Endothelial cell of hepatic sinusoid (primary cell): ENCODE measurements at regions not wholly inside any gene's neighbourhood (a gene's known extent, or its start where the extent isn't known, plus 50 kb on each side); places are given as distances from the start of the nearest gene placed in this dataset.

Experiments
- in situ Hi-C: cut with HindIII; loops from 2 replicates; pipeline ENCODE4 v1.10.0; 2017; ENCODE audit warnings: low sequenced_read_pairs

DNA sequence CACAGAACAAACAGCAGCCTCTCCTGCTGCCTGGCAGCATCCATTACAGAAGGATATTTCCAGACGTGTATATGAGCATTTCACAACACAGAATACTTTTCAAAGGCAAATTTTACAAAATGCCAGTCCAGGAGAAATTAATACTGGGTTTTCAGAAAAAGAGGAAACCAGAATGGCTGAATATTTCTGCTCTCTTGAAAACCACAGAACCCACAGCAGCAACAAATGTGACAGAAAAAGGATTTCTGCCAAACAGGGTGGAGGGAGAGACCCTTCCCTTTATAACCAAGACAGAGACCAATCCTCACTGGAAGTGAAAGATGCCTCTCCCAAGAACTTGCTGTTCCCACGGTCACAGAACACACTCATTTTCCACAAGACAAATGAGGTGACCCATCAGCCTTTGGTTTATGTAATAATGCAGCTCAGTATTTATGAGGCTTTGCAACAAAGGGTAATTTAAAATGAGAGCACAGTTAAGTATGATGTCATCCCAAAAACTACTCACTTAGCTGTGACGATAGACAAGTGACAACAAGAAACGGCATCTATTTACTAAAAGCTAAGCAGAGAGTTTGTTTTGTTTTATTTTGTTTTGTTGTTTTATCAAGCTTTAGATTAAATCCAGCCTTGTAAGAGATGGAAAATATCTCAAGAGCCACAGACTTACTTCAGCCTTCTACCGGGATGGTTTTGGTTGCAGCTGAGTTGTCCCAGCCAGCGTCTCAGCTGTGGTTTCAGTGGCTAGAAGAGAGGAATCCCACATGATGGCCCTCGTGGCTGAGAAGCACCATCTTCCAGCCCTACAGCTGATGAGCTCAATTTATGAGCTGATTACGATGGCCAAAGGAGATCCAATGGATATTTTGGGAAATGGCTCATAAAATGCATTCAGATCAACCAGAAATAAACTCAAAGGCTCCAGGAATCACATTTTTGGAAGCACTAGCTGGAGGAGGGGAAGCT lies 249.3 kb upstream of the AGAP1 start:
- in situ Hi-C loops = no loop called here

DNA sequence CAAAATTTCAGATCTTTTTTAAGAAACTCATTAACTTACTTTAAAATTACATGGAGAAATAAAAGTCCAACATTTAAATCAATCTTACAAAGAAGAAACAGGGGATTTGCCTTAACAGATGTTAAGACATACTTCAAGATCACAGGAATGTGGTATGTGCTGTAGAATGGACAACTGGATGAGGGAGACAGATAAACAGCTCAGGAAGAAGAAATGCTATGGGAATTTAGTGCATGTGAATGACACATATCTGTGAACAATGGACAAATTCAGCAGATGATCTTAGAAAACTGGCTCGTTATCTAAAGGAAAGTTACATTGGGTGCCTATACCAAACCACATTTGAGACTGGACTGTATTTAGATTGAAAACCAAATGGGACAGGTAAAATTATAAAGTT lies 246.8 kb upstream of the AGAP1 start:
- in situ Hi-C loops = no loop called here

DNA sequence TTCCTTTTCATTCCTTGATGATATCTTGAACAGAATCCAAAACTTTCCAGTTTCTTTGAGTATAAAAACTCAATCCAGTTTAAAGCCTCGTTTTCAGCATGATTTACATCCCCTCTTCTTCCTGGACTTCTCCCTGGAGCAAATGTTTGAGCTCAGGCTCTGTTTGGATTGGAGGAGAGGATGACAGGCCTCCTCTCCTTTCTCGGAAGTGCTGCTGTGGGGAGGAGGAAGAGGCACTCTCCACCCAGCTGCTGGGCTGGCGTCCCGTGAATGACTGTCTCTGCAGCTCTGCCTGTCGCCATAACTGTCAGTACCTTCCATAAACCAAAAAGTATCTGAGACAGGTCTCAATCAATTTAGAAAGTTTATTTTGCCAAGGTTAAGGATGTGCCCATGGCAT lies 238.2 kb upstream of the AGAP1 start:
- in situ Hi-C loops = no loop called here

DNA sequence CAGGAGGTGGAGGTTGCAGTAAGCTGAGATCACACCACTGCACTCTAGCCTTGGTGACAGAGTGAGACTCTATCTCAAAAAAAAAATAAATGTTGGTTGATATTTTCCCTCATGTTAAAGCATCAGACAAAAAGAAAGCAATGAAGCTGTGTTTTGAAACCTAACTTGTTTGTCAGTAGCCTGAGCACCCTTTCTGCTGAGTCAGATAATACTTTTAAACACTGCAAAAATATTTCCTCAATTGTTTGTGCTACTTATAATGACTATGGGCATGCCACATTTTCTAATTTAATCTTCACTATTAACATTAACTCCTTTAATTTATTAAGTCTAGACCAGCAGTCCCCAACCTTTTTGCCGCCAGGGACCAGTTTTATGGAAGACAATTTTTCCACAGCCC lies 236.3 kb upstream of the AGAP1 start:
- in situ Hi-C loops = no loop called here

- in situ Hi-C loops = no loop called here
Observed at GRCh38 chr2:235262750-235263149, 231.1 kb upstream of the AGAP1 start.

- in situ Hi-C loops = no loop called here
Observed at GRCh38 chr2:235263205-235264120, 230.4 kb upstream of the AGAP1 start.

DNA sequence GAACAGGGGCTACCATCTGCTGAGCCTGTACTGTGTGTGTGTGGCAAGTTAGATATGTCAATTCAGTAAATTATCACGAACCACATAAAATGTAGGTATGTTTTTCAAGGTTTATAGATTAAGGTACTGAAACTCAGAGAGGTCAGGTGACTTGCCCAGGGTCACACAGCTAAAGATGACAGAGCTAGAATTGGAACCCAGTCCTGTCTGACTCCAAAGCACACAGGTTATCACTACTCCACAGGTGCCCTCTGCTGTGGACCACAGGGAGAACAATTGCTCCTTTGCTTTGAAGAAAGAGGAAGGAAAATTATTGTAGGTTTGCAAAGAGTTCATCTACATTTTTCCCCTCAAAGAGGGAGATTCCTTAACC lies 229.7 kb upstream of the AGAP1 start:
- in situ Hi-C loops = no loop called here

GRCh38 chr2:235264512-235264911 lies 229.3 kb upstream of the AGAP1 start:
- in situ Hi-C loops = no loop called here

GRCh38 chr2:235265348-235265965 lies 228.4 kb upstream of the AGAP1 start:
- in situ Hi-C loops = no loop called here

GRCh38 chr2:235267251-235267650 lies 226.6 kb upstream of the AGAP1 start:
- in situ Hi-C loops = no loop called here

DNA sequence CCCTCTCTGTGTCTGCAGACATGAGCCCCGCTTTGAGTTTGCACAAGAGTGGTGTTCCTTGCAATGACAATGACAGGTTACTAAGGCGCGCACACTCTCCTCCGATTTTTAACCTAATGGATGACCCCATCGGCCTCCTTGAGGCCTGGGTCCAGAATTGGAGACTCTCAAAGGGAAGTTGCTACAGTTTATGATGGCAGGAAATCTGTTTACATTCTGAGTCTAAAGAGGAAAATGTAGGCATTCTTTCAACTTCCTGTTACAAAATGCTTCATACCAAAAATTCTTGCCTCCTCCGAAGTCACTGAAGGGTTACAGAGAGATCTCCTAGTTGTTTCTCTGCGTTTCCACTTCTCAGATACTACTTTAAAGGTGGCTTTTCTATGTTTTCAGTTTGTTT lies 225.3 kb upstream of the AGAP1 start:
- in situ Hi-C loops = no loop called here

DNA sequence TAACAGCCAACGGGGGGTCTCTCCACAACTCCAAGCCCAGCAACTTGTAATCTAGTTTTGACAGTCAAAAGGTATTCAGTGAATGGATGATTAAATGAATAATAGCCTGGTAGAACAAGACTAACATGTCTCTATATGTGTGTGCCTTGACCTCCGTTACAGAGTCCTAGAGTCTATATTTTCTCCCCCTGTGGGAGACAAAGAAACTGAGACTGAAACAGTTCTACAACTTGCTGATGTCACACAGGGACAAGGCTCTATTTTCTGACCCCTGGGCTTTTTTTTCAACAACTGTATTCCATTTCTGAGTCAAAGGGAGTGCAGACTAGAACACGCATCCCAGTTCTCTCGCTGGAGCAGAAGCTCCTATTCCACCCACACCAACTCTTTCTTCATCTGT lies 223.6 kb upstream of the AGAP1 start:
- in situ Hi-C loops = no loop called here

DNA sequence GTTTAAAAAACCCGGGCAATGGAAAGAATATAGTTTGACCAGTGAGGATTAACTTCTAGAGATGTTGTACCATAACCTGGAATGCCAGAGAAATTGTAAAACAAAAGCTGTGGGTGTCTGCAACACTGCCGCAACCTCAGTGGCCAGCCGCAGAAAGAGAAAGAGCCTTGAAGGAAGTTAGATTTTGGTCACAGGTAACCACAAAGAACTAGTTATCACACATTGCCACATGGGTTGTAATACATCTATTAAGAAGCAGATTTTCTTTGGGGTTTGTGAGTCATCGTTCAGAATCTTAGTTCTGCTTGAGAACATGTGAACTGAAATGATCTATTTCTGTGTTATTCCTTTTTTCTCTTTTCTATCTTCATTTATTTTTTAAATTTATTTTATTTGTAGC lies 222.9 kb upstream of the AGAP1 start:
- in situ Hi-C loops = no loop called here

DNA sequence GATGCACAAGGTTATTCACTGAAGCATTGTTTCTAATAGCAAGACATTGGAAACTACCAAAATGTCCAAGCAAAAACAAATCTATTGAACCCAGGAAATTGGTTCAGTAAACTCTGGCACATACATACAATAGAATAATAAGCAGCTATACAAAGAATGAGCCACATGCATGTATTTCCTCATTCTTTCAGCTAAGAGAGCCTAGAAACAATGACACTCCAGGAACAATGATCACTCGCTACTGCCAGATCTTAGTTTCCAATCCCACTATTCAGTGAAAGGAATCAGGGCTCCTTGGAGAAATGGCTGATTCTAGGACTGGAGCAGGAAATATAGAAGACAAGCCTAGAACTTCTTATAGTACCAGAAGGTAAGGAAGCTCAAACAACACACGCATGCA lies 221.9 kb upstream of the AGAP1 start:
- in situ Hi-C loops = no loop called here

GRCh38 chr2:235274023-235274422 lies 219.8 kb upstream of the AGAP1 start:
- in situ Hi-C loops = no loop called here

- in situ Hi-C loops = no loop called here
Observed at GRCh38 chr2:235277485-235277884, 216.4 kb upstream of the AGAP1 start.

DNA sequence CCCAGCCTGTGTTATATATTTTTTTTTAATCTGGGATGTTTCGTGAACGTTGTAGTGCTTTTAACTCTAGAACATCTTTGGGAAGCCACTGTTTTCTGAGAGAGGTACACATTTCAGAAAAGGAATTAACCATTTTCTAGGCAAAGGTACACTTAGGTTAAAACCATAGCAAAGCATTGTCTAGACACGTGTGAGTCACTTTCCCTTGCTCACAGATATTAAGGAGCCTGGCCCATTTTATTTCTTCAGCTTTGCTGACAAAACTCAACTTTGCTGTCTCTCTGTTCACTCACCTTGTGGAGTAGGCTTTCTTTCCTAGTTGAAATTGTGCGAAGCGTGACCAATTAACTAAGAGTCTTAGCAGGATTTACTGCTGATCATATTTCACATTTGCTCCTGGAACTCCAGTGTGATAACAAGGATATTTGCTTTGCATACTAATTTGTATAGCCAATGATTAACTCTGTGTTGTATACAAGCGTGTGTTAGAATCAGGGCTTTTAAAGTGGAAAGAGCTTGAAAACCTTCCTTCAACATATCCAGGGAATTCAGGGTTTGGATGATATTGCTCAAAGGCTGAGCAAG lies 215.0 kb upstream of the AGAP1 start:
- in situ Hi-C loops = no loop called here

- in situ Hi-C loops = no loop called here
Observed at GRCh38 chr2:235279965-235280364, 213.9 kb upstream of the AGAP1 start.

DNA sequence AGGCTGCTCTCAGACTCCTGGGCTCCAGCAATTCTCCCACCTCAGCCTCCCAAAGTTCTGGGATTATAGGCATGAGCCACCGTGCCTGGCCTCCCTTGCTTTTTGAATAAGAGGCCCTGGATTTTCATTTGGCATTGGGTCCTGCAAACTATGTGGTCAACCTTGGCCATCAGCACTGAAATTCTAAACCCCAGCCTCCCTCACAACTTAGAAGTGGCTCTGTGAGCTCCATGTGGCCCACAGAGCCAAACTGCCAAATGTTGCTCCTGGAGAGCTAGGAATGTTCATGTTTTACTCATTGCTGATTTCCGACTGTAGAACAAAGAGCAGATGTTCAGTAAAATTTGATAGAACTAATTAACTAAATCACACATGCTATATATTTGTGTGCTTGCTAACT lies 210.6 kb upstream of the AGAP1 start:
- in situ Hi-C loops = no loop called here

DNA sequence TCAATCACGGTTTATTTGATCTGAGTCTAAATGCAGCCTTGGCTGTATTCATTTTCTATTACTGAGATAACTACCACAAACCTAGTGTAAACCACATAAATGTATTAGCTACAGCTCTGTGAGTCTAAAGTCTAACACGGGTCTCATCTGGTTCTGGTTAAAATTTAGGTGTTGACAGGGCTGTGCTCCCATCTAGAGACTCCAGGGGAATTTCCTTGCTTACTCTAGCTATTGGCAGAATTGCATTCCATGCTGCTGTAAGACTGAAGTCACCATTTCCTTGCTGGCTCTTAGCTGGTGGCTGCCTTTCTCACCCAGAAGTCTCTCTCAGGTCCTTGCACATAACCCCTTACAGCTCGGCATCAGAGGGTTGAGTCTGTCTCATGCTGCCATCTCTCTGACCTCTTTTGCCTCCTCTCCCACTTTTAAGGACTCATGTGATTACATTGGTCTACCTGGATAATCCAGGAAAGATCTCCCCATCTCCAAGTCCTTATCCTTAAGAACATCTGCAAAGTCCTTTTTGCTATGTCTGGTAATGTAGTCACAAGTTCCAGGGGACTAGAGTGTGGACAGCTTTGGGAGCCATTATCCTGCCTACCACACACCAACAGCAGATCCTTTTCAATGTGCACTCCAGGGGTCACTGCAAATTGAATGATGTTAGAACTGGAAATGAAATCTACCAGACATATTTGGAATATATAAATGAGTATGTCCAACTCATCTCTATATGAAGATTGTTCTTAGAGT lies 207.0 kb upstream of the AGAP1 start:
- in situ Hi-C loops = loop anchor here (5.0 kb wide), 1 partner anchor 64 kb away; no protein-coding TSS in a partner anchor
